GM10248 (cell line): ENCODE measurements at regions not wholly inside any gene's neighbourhood (a gene's known extent, or its start where the extent isn't known, plus 50 kb on each side); places are given as distances from the start of the nearest gene placed in this dataset.

Source experiments
- CTCF ChIA-PET: fragments of 300-600 bp; sonication (Branson Sonifier 250); formaldehyde crosslinking; extraction: SDS; loops from one replicate; lab custom pipeline; 2021; ENCODE audit warnings: antibody characterized with exemption; lab: Yijun Ruan, JAX
- POLR2A ChIA-PET: fragments of 350-650 bp; sonication (Branson Sonifier 250); formaldehyde crosslinking; extraction: SDS; loops from one replicate; lab custom pipeline; 2020; ENCODE audit warnings: antibody characterized with exemption; lab: Yijun Ruan, JAX
- DNase-seq: peaks from one replicate; pipeline ENCODE4 v3.0.0; 2012; ENCODE audit errors: extremely low spot score
- CTCF ChIP-seq: IDR thresholded peaks from 2 replicates; pipeline ENCODE4 v1.5.1; 2012; ENCODE audit warnings: mild to moderate bottlenecking, low read depth; ENCODE audit errors: extremely low read depth, missing control alignments, control extremely low read depth

GRCh38 chr13:48591889-48592687, 59.2 kb upstream of the RCBTB2 start:
- TF ChIP-seq CTCF: no peak
- no peak for DNase-seq
- ChIA-PET CTCF (interaction anchor here (0.7 to 1.6 kb wide), 5 partner anchors 10 to 329 kb away, joined by 3 to 9 read pairs (median 3); no protein-coding TSS in a partner anchor), POLR2A (no interaction called here)

- no peak for DNase-seq
- POLR2A ChIA-PET: no interaction called here
- TF ChIP-seq CTCF: no peak
- CTCF ChIA-PET: interaction anchor here (0.8 to 1.6 kb wide), 5 partner anchors 11 to 328 kb away, joined by 3 to 9 read pairs (median 6); no protein-coding TSS in a partner anchor
Observed at GRCh38 chr13:48592688-48593049, 59.8 kb upstream of the RCBTB2 start.

- TF ChIP-seq CTCF: no peak
- POLR2A ChIA-PET: no interaction called here
- CTCF ChIA-PET: interaction anchor here (1.0 to 6.2 kb wide), 4 partner anchors 11 to 255 kb away, joined by 3 to 30 read pairs (median 8); no protein-coding TSS in a partner anchor
- no peak for DNase-seq
Observed at GRCh38 chr13:48593536-48593935, 60.2 kb upstream of the CYSLTR2 start.

- POLR2A ChIA-PET: no interaction called here
- DNase-seq: no peak
- CTCF ChIA-PET: interaction anchor here (1.2 to 6.2 kb wide), 3 partner anchors 15 to 256 kb away, joined by 3 to 30 read pairs (median 5); no protein-coding TSS in a partner anchor
- no peak for TF ChIP-seq CTCF
Observed at GRCh38 chr13:48594096-48594815, 59.5 kb upstream of the CYSLTR2 start.

- peak; percentile 48 for DNase-seq
- ChIA-PET POLR2A (no interaction called here), CTCF (interaction anchor here (2.4 to 6.2 kb wide), 2 partner anchors 16 to 173 kb away, joined by 5 to 30 read pairs; no protein-coding TSS in a partner anchor)
- peak; percentile 48 for TF ChIP-seq CTCF
Observed at GRCh38 chr13:48595431-48596429, 58.0 kb upstream of the CYSLTR2 start.
